MM.1S (cell line): ENCODE measurements at regions not wholly inside any gene's neighbourhood (a gene's known extent, or its start where the extent isn't known, plus 50 kb on each side); places are given as distances from the start of the nearest gene placed in this dataset.

ENCODE experiments used
- CTCF ChIP-seq: fragments of 300-600 bp; sonication (generic); IDR thresholded peaks from 2 replicates; pipeline ENCODE4 v1.5.1; 2016; ENCODE audit warnings: antibody characterized with exemption, low read length, mixed read lengths
- EZH2 ChIP-seq: fragments of 300-600 bp; sonication (generic); optimal IDR thresholded peaks from 2 replicates; pipeline ENCODE3; 2017; ENCODE audit warnings: low read depth, mild to moderate bottlenecking, antibody characterized with exemption, low read length, mixed read lengths

DNA sequence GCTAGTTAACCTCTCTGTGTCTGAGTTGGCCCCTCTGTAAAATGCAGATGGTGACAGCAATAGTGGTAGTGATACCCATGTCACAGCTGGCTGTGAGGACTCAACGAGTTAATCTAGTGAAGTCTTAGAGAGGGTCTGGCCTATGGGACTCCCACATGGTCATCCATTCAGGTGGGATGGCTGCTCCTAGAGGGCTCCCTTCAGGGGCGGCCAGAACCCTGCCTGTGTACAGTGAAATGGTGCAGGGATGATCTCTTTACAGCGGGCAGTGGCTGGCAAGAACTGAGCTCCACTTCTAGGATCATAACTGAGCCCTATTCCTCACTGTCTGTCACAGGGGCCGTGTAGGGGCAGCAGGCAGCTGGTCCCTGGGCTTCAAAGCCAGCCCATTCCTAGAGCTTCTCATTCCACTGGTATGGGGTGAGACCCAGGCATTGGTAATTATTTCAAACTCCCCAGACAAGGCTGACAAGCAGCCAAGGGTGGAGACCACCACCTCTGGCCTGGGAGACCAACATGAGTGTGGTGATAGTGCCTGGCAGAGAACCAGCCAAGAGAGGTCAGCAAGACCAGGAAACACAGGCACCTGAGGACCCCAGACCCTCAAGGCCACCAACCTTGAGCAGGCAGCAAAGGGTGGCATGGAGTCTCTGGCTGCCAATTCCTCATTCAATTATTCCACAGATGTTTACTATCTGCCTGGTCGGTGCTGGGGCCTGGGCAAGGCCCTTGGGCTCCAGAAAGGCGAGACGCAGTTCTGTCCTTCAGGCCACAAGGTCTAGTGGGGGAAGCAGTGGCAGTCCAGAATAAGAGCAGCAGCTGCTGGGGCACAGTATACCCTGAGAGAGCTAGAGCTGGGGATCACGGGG is 103.4 kb downstream of the MRPL14 start:
- no peak for TF ChIP-seq EZH2
- TF ChIP-seq CTCF, result no peak
